Activated CD8-positive, alpha-beta memory T cell treated with anti-CD3 and anti-CD28 coated beads, Interleukin-2, amount 50 U/mL, for 4 hours (primary cell): ENCODE measurements at regions not wholly inside any gene's neighbourhood (a gene's known extent, or its start where the extent isn't known, plus 50 kb on each side); places are given as distances from the start of the nearest gene placed in this dataset.
A peak's percentile ranks its signal among the peaks of the same experiment; 100 is the strongest.

ENCODE experiments used
- DNase-seq: peaks from one replicate; pipeline ENCODE4 v3.0.0-alpha.2; 2020

DNA sequence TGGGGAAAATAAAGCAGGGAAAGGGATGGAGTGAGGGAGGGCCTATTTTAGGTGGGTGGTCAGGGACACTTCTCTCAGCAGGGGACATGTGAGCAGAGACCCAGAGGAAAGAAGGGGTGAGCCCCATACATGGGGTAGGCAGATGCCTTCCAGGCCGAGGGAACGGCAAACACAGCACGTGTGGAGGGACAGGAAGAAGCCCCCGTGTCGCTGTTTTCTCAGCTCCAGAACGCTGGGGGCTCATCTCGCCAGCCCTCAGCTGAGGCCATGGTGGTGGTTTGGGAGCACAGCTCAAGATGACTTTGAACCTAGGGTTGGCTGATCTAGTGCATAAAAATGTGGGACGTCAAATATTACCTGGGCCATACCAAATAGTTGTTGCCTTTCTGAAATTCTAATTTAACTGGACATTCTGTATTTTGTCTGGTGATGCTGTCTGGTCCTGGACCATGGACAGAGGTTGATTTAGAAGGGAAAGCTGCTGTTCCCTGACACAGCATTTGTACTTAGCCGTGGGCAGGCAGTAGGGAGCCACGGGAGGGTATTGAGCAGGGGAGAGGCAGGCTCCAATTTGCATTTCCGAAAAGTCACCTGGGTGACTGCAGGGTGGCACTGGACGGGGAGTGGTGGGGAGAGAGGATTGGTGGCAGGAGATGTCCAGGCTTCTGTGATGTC is 53.1 kb upstream of the RUNX3 start:
- DNase-seq: no peak

DNA sequence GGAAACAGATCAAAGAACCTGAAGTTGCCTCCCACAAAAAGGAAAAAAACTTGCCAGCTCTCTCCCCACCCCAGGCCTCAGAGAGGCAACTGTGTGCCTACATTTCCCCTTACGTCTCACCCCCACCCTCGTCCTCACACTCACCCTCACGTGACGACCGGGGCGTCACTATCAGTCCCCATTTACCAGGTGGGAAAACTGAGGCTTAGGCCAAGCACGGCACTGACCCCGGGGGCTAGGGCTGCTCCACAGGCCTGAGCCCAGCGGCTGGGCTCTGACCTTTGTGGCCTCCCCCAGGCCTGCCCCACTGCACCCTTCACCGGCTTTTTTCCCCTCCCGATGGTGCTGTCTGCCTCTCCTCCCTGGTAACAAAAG is 51.5 kb upstream of the RUNX3 start:
- DNase-seq: peak; percentile 65

DNA sequence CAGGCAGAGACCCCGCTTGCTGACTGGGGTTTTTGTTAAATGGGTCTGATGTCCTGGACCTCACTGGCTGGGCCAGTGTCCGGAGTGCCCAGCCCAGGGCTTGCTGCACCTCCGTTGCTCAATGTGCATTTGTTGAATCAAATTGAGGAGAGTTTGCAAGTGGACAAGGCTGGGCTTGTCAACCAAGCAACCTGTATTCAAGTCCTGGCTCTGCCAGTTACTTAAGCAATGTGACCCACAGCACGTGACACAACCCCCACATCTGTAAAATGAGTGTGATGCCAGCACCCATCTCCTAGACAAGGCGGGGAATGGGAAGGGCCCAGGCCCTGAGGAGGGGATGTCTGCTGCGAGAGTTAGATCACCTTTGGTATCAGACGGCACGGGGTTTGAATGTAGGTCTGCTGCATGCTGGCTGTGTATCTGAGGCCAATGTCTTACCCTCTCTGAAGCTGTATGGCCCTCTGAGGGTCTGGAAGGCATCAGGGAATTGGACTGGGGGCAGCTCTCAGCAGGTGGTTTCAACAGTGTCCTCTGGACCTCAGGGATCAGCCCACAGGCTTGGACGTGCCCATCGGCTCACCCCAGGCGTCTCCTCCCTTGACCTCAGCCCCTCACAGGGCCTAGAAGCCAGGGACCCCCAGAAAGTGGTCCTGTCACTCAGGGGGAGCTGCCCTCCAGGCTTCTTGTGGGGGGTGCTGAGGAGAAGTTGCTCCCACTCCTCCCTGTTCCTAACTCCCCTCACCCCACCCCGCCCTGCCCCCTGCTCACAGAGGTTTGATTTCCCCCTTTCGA is 51.0 kb upstream of the RUNX3 start:
- DNase-seq: no peak
